Keratinocyte (primary cell): ENCODE measurements at regions not wholly inside any gene's neighbourhood (a gene's known extent, or its start where the extent isn't known, plus 50 kb on each side); places are given as distances from the start of the nearest gene placed in this dataset.

Source experiments
- DNase-seq: peaks from one replicate; pipeline ENCODE4 v3.0.0-alpha.2; 2011; ENCODE audit warnings: low read depth, missing footprints, low spot score
- FAIRE-seq: peaks from 2 replicates; lab custom pipeline; 2011; peaks lifted over from hg19 to GRCh38; lab: Jason Lieb, UNC
- H2AFZ ChIP-seq: 2 replicates; pipeline ENCODE4 v1.6.0; 2012; ENCODE audit warnings: low read length, control low read depth, inconsistent platforms; ENCODE audit not compliant: control insufficient read depth
- H3K27ac ChIP-seq: 2 replicates; pipeline ENCODE4 v1.5.1; 2011; ENCODE audit warnings: low read length; ENCODE audit not compliant: control insufficient read depth, insufficient read depth
- H3K27me3 ChIP-seq: 3 replicates; pipeline ENCODE4 v1.6.0; 2011; ENCODE audit warnings: low read length; ENCODE audit not compliant: control insufficient read depth, insufficient read depth; ENCODE audit errors: extremely low read depth
- H3K36me3 ChIP-seq, 2 experiments: 2 replicates in 1 of 2; 3 replicates in 1 of 2; pipeline ENCODE4 v1.5.1; 2011; ENCODE audit warnings: low read length in 2 of 2, mild to moderate bottlenecking in 1 of 2; ENCODE audit not compliant: control insufficient read depth in 2 of 2, insufficient read depth in 2 of 2; ENCODE audit errors: extremely low read depth in 1 of 2
- H3K4me1 ChIP-seq: 3 replicates; pipeline ENCODE4 v1.5.1; 2011; ENCODE audit warnings: low read length; ENCODE audit not compliant: control insufficient read depth, insufficient read depth; ENCODE audit errors: extremely low read depth
- H3K4me2 ChIP-seq: 3 replicates; pipeline ENCODE4 v1.6.0; 2011; ENCODE audit warnings: low read depth, low read length; ENCODE audit not compliant: control insufficient read depth, insufficient read depth; ENCODE audit errors: extremely low read depth
- H3K4me3 ChIP-seq, 3 experiments: fragments of 200-600 bp in 1 of 3; sonication (generic) in 1 of 3; 2 replicates in 2 of 3; 3 replicates in 1 of 3; pipeline ENCODE4 v1.5.1; 2011 to 2016; ENCODE audit warnings: low read length in 3 of 3, mild to moderate bottlenecking in 3 of 3, control low read depth in 2 of 3, inconsistent platforms in 1 of 3, low read depth in 1 of 3, mixed read lengths in 1 of 3, mixed run types in 1 of 3, moderate library complexity in 1 of 3; ENCODE audit not compliant: control insufficient read depth in 2 of 3, insufficient read depth in 2 of 3; ENCODE audit errors: extremely low read depth in 1 of 3
- H3K79me2 ChIP-seq: 2 replicates; pipeline ENCODE4 v1.6.0; 2012; ENCODE audit warnings: low read length; ENCODE audit not compliant: control insufficient read depth, insufficient read depth
- H3K9ac ChIP-seq: 3 replicates; pipeline ENCODE4 v1.6.0; 2011; ENCODE audit warnings: low read length; ENCODE audit not compliant: control insufficient read depth, insufficient read depth; ENCODE audit errors: extremely low read depth
- H3K9me1 ChIP-seq: 3 replicates; pipeline ENCODE4 v1.6.0; 2011; ENCODE audit warnings: low read length; ENCODE audit not compliant: control insufficient read depth, insufficient read depth; ENCODE audit errors: extremely low read depth
- H3K9me3 ChIP-seq: 2 replicates; pipeline ENCODE4 v1.5.1; 2012; ENCODE audit warnings: low read depth, low read length; ENCODE audit not compliant: control insufficient read depth
- H4K20me1 ChIP-seq: 3 replicates; pipeline ENCODE4 v1.6.0; 2011; ENCODE audit warnings: low read length; ENCODE audit not compliant: control insufficient read depth, insufficient read depth; ENCODE audit errors: extremely low read depth
- EZH2 ChIP-seq: IDR thresholded peaks from one replicate; pipeline ENCODE4 v1.6.1; 2012; ENCODE audit warnings: inconsistent platforms, mild to moderate bottlenecking, low read length, moderate library complexity
- dilution Hi-C: fragments of 300-500 bp; cut with MboI; formaldehyde crosslinking; loops from one replicate; pipeline ENCODE4 v1.7.0; 2020; ENCODE audit warnings: low sequenced_read_pairs; ENCODE audit not compliant: extremely low pct_ligation_motif_present
- TF ChIP-seq, protein P1 (sequence below), 3 experiments: IDR thresholded peaks in 1 of 3; conservative IDR thresholded peaks in 1 of 3; optimal IDR thresholded peaks in 1 of 3; 2 replicates in 2 of 3; 3 replicates in 1 of 3; pipeline versions ENCODE3 to v1.5.1; 2011; ENCODE audit warnings: low read length in 3 of 3, mild to moderate bottlenecking in 3 of 3, moderate library complexity in 2 of 3, control low read depth in 1 of 3, inconsistent platforms in 1 of 3; ENCODE audit not compliant: insufficient read depth in 2 of 3; ENCODE audit errors: extremely low read depth in 1 of 3

GRCh38 chr22:22697377-22698117, 53.1 kb downstream of the GGTLC2 start:
- FAIRE-seq (no peak), DNase-seq (no peak)
- Histone ChIP-seq H3K79me2 (no peaks in the 10 kb centered on the region), H4K20me1 (no peaks in the 10 kb centered on the region), H3K27me3 (no peaks in the 10 kb centered on the region), H3K36me3 (no peaks in the 10 kb centered on the region), H3K27ac (no peak overlapping the region), H3K9ac (no peak overlapping the region), H3K9me3 (no peaks in the 10 kb centered on the region), H3K4me1 (no peaks in the 10 kb centered on the region), H3K4me3 (no peak overlapping the region), H3K9me1 (no peaks in the 10 kb centered on the region), H2AFZ (no peak overlapping the region), H3K4me2 (no peak overlapping the region)
- dilution Hi-C loops = no loop called here
- no peak for TF ChIP-seq EZH2
- TF ChIP-seq, protein P1, sequence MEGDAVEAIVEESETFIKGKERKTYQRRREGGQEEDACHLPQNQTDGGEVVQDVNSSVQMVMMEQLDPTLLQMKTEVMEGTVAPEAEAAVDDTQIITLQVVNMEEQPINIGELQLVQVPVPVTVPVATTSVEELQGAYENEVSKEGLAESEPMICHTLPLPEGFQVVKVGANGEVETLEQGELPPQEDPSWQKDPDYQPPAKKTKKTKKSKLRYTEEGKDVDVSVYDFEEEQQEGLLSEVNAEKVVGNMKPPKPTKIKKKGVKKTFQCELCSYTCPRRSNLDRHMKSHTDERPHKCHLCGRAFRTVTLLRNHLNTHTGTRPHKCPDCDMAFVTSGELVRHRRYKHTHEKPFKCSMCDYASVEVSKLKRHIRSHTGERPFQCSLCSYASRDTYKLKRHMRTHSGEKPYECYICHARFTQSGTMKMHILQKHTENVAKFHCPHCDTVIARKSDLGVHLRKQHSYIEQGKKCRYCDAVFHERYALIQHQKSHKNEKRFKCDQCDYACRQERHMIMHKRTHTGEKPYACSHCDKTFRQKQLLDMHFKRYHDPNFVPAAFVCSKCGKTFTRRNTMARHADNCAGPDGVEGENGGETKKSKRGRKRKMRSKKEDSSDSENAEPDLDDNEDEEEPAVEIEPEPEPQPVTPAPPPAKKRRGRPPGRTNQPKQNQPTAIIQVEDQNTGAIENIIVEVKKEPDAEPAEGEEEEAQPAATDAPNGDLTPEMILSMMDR (optimal IDR thresholded peaks at IDR 0.05 in 1 of 3, IDR thresholded peaks at IDR 0.05 in 1 of 3, conservative IDR thresholded peaks at IDR 0.05 in 1 of 3; ENCODE audit: extremely low read depth in 1 of 3, insufficient read depth in 2 of 3, low read length in 3 of 3) = no peak

- H3K36me3 ChIP-seq = no peaks in the 10 kb centered on the region
- no peak for TF ChIP-seq EZH2
- TF ChIP-seq, protein P1 (optimal IDR thresholded peaks at IDR 0.05 in 1 of 3, IDR thresholded peaks at IDR 0.05 in 1 of 3, conservative IDR thresholded peaks at IDR 0.05 in 1 of 3; ENCODE audit: extremely low read depth in 1 of 3, insufficient read depth in 2 of 3, low read length in 3 of 3) = no peak
- FAIRE-seq = no peak
- no peak overlapping the region for H3K9ac ChIP-seq
- no peaks in the 10 kb centered on the region for H3K27me3 ChIP-seq
- no peaks in the 10 kb centered on the region for H4K20me1 ChIP-seq
- H3K4me2 ChIP-seq = no peak overlapping the region
- H3K27ac ChIP-seq = no peak overlapping the region
- dilution Hi-C loops = no loop called here
- H3K79me2 ChIP-seq = no peaks in the 10 kb centered on the region
- DNase-seq = no peak
- H3K4me1 ChIP-seq = no peaks in the 10 kb centered on the region
- H3K4me3 ChIP-seq = no peak overlapping the region
- H3K9me1 ChIP-seq = no peaks in the 10 kb centered on the region
- no peak overlapping the region for H2AFZ ChIP-seq
- H3K9me3 ChIP-seq = no peaks in the 10 kb centered on the region
These were observed 53.9 kb downstream of the GGTLC2 start for GRCh38 chr22:22698263-22698750.
